ENCODE measurements at regions not wholly inside any gene's neighbourhood (a gene's known extent, or its start where the extent isn't known, plus 50 kb on each side); places are given as distances from the start of the nearest gene placed in this dataset.
"Not testable (repeated sequence)": the region's sequence is repeated elsewhere in the genome, so short reads cannot be mapped to it uniquely, and the experiment has no call there.

DNA sequence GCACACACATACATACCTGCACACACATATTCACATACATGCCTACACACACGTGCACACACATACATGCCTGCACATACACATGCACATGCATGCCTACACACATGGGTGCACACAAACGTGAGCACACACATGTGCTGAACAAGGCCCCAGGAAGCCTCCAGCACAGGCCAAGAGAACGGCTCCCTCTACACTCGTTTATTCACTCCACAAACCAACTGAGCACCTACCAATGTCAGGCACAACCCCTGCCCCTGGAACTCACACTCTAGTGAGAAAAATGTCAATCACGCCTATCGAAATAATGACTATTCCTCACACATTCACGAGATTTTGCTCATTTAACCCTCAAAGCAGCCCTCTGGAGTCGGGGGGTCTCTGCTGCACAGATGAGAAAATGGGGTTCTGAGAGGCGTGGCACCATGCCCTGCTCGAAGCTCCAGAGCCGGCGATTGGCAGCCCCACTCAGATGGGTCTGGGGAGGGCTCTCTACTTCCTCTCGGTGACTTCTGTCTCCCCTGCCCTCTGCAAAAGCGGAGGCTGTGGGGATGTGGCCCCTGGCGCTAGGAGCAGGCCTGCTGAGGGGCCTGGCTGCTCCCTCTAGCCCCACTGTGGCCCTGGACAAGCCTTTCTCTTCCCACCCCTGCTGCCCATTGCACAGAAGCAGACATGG is 90.2 kb upstream of the RUNX3 start:
- no peak for DNase-seq

DNA sequence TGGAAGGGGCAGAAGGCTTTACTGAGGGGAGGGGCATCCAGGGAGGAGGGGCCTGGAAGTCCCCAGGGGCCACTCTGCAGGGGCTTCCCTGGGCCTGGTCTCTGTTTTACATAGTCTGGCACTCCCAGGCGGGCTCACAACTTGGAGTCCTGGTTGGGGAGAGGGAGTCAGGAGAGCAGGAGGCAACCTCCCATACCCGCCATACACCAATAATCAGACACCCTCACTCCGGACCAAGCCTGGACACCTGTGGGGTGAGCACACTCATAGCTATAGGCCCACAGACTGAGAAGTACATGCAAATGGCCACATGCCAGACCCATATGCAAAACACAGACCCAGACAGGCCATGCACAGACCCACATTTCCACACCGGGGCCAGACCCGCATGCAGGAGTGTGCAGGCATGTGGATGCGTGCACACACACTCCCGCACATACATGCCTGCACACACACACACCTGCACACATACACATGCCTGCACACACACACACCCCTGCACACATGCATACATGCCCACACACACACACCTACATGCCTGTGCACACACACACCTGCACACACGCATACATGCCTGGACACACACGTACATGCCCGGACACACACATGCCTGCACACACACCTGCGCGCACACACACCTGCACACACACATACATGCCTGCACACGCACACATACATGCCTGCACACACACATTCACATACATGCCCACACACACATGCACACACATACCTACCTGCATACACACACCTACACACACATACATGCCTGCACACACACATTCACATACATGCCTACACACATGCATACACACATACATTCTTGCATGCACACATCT is 89.5 kb upstream of the RUNX3 start:
- DNase-seq = no peak

DNA sequence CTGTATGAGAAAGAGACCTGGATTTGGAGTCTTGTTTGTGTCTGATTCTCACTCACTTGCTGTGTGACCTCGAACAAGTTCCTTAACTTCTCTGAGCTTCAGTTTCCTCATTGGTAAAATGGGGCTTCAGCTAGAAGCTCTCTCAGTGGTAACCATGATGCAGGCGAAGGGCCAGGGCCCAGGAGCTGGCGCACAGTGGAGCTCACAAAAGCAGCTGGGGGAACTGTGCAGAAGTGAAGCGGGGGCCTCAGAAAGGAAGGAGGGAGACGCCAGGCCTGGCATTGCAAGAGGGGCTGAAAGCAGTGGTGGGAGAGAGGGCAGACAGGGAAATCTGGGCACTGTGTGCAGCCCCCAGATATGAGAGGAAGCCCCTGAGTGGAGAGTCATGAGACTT is 88.9 kb upstream of the RUNX3 start:
- no peak for DNase-seq

DNA sequence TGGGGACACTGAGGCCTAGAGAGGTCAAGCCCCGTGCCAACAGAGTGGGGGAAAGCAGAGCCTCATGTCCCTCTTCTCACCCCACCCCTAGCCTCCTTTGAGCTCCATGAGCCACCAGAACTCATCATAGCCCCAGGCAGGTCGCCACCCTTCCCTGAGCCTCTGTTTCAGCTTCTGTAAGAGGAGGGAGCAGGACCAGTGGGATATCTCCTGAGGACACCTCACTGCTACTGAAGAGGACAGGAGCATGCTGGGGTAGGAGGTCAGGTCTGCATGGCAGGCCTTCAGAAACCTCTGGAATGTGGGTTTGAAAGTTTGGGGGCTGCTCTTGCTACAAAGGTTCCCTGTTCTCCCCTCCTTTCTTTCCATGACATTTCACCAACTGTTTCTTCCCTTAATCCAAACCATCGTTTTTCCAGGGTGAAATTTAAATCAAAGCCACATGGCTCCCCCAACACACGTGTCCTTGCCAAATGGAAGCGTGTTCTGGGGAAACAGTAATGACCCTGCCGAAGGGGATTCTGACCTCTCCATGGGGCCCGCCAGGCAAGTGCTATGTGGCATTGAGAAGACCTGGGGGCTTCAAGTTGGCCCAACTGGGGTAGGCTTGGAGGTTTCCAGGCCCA is 88.1 kb upstream of the RUNX3 start:
- DNase-seq = no peak

DNA sequence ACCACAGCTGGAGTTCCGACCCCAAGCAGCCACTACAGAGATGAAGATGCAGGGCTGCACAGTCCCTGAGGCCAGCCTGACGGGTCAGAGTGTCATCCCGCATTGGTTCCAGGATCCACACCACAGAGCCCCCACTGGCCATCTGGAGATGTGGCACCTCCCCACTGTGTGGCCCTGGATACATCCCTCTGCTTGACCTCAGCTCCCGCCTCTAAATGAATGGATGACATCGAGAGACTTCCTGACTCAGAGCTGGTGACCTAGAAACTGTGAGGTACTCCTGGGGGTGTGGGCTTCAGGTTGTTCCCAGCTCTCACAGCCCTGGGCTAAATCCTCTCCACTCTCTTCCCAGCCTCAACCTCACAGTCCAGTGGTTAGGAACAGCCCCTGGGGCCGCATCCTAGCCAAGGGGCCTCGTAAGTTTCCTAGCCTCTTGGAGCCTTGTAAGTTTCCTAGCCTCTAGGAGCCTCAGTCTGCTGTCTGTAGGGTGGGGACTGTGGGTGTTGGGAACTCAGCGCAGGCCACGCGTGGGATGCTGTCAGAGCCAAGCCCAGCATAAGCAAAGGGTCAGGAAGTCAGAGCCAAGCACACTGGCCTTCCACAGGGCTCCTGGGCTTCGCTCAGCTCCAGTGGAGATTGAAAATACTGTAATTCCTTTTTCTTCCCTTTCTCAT is 87.5 kb upstream of the RUNX3 start:
- no peak for DNase-seq

DNA sequence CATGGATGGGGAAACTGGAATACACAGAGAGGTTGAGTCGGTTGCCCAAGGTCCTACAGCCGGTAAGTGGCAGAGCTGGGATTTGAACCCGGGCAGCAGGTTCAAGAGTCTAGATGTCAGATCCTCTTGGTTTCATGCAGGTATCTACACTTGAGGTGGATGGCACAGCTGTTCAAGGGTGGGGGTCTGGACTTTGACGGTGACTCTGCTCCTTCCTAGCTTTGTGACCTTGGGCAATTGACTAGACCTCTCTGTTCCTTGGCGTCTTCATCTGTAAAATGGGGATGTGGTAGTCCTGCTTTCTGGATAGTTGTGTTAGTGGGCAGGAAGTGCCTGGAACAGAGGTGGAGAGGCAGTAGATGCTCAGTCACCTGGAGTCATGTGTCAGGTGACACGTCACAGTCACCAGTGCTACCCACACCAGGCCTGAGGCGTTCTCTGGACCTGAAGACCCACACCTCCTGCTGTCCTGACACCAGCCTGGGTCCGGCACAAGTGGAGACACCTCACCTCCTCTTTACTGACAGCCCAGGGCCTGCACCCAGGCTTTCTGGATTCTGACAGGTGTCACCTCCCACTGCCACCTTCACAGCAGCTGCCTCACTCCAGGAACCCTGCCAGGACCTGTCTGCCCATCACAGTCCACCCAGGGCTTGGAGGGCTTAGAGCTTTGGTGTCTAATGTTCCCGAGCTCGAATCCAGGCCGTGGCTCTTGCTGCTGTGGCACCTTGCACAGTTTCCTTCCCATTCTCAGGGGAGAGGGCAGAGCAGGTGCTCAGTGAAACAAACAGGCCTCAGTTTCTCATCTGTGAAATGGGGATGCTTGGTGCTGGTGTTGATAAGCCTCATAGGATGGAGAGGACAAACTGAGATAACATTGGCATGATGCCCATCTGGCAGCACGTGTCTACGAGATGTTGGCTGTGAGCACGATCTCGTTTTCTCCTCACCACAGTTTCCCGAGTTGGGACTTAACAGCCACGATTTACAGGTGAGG is 83.2 kb upstream of the RUNX3 start:
- DNase-seq = no peak

DNA sequence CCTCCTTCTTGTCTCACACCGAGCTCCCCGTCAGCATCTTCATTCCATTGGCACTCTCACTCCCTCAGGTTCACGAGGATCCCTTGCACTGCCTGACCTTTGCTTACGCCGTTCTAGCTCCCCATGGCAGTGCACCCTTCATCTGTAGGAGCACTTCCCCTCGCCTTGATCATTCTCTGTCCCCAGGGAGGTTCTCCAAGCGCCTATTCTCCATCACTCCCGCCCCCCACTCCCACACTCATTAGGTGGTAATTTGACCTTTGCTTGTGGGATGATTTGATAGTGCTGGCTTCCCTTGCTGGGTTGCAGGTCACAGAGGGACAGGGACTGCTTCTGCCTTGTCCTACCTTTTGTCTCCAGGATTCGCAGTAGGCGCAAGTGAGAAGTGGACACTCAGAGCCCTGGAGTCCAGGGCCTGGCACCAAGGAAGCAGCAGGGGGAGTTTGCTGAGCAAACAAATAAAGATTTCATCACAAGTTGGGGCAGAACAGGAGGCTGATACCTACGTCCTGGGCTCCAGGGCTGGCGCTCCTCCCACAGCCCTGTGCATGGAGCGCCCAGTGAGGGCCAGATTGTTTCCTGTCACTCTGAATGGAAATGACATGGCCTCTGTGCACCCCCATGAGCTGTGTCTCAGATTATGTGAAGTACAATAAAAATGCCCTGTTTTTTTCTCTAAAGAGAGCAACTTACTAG is 82.0 kb upstream of the RUNX3 start:
- no peak for DNase-seq

DNA sequence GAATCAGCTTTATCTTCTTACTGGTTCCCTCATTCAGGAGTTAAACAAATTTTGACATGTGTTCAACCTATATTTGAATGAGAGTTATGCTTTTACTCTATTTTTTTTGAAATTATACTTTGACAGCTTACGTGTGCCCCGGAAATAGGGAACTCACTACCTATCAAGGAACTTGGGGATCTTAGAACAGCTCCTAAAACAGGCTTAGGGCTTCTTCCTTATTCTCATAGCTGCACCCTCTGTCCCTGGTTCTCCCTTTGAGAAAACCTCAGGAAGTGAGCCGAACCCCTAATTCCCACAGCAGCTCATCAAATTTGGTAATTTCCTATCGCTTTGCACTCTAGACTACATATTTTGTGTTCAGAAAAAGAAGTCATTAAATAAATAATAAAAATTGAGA is 81.2 kb upstream of the RUNX3 start:
- DNase-seq = no peak

DNA sequence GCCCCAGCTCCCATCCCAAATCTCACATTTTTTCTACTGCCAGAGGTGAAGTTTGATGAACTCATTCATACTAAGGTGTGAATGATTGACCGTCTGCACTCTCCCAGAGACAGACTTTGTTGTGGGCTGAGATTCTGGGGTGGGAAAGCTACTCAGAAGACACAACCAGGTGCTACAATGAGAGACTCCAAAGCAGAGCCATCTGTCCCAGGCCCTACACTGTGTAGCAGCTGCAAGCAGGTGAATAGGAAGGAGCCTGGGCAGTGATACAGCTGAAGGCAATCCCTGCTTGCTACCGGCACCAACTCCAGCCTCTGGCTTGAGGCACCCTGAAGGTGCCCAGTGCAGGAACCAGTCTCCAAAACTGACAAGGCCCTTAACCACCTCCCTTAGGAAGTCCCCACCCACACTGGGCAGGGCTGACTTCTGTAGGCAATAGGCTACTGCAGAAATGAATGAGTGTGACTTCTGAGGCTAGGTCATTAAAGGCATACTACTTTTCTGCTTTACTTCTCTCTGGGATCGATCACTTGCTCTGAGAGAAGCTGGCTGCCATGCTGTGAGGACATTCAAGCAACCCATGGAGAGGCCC is 79.7 kb upstream of the RUNX3 start:
- no peak for DNase-seq

DNA sequence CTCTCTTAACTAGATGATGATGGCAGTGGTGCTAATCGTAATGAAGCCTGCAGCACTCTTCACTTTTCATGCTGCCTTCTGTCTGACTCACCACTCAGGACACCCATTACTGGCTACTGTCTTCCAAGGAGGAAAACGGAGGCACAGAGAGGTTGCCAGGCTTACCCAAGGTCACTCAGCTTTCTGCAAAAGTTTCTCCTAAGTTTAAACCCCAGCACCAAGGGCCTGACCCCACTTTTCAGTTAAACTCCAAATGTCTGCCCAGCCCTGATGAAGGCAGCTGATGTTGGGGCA is 78.1 kb upstream of the RUNX3 start:
- no peak for DNase-seq

DNA sequence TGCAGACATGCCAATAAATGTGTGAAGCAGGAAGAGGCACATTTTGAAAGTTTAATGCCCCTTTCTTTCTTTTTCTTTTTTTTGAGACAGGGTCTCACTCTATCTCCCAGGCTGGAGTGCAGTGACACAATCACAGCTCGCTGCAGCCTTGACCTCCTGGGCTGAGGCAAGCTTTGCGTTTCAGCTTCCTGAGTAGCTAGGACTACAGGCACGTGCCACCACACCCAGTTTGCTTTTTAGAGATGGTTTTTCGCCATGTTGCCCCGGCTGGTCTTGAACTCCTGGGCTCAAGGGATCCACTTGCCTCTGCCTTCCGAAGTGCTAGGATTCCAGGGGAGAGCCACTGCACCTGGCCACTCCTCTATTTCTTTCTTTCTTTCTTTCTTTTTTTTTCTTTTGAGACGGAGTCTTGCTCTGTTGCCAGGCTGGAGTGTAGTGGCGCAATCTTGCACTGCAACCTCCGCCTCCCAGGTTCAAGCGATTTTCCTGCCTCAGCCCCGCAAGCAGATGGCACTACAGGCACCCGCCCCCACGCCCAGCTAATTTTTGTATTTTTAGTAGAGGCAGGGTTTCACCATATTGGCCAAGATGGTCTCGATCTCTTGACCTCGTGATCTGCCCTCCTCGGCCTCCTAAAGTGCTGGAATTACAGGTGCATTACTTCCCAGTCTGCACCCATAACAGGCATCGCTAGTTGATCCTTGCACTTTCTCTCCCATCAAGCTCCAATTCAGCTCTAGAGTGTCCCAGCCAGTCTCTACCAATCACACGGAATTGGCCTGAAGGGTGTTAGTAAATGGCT is 77.5 kb upstream of the RUNX3 start:
- DNase-seq = not testable (repeated sequence)

DNA sequence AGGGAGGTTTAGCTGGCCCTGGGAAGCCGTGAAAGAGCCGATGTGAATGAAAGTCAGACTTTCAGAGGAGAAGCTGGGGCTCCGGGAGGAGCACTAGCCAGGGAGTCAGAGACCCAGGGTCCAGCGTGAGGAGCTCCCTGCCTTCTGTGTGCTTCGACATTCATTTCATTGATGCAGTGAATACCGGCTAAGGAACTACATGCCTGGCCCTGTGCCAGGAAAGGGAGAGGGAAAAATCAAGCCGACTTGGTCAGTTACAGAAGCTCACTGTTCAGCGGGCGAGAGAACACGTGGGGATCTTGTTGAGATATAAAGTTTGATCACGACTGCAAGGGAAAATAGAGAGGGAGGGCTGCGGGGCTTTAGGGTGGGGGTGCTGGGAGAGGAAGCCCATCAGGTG is 76.7 kb upstream of the RUNX3 start:
- DNase-seq = no peak

DNA sequence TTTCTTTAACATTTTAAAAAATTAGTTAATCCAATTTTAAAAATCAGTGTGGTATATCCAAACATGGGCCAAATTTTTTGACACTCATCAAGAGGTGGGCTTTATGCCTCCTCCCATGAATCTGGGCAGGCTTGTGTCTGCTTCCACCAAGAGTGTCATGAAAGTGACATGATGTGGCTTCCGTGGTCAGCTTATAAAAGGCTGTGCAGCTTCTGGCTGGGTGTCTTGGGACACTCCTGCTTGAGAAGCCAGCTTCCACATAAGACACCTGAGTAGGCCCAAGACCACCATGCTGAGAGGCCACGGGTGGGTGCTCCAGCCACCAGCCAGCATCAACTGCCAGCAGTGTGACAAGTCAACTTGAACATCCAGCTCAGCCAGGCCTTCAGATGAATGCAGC is 74.3 kb upstream of the RUNX3 start:
- no peak for DNase-seq

DNA sequence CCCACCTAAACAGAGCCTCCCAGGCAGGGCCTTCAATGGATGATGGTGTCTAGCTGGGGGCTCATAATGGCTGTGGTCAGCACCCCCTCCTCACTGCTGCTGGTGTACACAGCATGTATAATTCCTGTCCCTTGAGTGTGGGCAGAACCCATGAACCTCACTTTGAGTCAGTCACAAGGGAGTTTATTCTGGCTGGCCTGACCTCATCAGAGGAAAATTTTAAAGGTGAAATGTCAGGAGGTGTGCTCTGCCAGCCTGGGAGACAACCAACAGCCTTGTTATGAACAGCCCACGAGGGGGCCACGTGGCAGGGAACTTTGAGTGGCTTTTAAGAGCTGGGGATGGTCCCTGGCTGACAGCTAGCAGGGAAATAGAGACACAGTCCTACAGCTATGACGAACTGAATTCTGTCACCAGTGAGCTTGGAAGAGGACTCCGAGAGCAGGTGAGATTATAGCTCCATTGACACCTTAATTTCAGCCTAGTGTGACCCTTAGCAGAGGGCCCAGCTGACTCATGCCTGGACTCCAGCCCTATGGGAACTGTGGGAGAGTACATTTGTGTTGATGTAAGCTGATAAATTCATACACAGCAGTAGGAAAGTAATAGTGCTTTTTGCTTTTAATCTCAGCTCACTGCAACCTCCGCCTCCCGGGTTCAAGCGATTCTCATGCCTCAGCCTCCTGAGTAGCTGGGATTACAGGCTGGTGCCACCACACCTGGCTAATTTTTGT is 73.5 kb upstream of the RUNX3 start:
- DNase-seq = no peak

DNA sequence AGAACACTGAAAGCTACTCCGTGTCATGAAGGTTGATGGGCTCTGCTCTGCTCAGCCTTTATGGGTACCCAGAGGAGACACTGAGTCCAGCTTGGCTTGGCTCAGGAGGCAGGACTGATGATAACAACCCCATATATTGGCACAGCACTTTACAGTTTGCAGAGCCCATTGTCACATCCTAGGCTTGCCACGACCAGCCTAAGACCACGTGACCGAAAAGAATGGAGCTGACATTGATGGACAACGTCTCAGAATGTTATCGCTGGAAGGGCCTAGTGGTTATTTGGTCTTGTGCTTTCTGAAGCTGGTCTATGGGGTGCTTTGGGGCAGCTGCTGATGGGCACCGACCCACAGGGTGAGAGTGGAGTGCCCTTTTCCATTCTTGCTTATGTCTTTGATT is 72.9 kb upstream of the RUNX3 start:
- no peak for DNase-seq

DNA sequence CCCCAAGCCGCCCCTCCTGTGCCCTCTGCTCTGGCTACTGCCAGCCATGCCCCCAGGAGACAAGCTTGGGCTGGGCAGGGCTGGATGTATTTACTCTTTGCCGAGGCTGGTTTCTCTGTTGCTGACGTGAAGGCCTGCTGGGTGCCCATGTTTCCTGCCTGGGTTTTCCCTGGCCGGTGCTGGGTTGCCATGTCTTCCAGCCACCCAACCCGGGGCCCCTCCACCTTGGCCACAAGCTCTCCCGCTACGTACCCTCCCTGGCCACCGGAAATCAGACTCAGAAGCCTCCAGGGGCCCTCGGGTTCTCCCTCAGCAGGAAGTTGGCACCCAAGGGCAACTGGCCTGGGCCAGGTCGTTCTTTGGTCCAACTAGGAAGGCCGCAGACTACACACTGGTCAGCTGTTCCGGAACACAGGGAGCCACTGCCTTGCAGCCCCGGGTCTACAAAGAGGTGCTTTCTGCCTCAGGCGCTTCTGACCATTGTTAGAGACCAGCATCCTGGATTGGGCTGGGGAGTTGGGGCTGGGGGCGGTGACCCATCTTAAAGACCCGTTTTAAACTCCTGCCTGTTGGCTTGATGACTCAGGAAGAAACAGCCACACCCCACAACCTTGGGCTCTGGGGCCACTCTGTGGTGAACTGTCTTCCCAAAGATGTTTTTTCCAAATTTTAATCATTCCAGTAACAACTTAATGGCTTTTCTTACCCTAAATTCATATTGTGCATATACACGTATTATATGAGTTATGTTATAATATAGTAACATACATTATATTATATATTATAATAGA is 71.2 kb upstream of the RUNX3 start:
- no peak for DNase-seq

DNA sequence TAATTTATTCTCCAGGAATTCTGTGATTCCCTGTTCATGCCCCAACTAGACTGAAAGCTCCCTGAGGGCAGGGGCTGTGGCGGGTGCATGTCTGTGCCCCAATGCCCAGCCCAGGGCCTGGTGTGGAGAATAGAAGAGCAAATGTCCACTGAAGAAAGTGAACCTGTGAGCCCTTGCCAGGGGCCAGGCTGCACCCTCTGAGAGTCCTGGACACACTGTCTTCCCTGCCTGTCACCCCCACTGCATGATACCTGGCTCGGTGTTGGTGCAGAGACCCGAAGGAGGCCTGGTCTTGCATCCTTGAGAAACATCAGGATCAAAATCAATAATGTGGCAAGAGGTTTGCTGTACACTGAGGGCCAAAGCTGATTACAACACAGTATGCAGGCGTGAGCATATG is 69.8 kb upstream of the RUNX3 start:
- no peak for DNase-seq

DNA sequence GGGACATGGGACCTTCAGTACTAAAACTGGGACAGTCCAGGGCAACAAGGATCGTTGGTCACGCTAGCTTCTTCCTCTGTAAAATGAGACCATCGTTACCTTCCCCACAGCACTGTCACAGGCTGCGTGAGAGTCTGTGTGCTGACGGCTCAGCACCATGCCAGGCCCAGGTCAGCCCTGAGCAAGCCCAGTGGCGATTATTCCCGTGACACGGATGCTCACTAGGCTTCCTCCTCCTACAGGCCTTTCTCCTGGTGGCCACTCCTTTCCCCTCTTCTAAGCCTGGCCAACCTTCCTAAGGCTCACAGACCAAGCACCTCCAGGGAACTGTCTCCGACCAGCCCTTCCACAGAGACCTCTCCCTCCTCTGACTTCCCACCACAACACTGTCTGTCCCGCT is 69.3 kb upstream of the RUNX3 start:
- no peak for DNase-seq

Data from activated effector memory CD4-positive, alpha-beta T cell treated with Interleukin-2 at 50 U/mL for 16 hours (primary cell).